ENCODE measurements at regions not wholly inside any gene's neighbourhood (a gene's known extent, or its start where the extent isn't known, plus 50 kb on each side); places are given as distances from the start of the nearest gene placed in this dataset.
A peak's percentile ranks its signal among the peaks of the same experiment; 100 is the strongest.

- Mint-ChIP-seq H3K36me3 (ENCODE audit: unreplicated experiment) (no peaks in the 10 kb centered on the region), H3K27me3 (ENCODE audit: unreplicated experiment) (no peaks in the 10 kb centered on the region), H3K27ac (ENCODE audit: unreplicated experiment) (no peak overlapping the region), H3K4me1 (ENCODE audit: unreplicated experiment) (no peaks in the 10 kb centered on the region), H3K4me3 (ENCODE audit: unreplicated experiment) (no peak overlapping the region), H3K9me3 (ENCODE audit: unreplicated experiment) (no peaks in the 10 kb centered on the region)
- no peak for DNase-seq (ENCODE audit: extremely low spot score, unreplicated experiment)
- no peak for TF ChIP-seq CTCF (IDR thresholded peaks at IDR 0.05)
These were observed 1541.0 kb downstream of the PCDH7 start for GRCh38 chr4:32261196-32261595.

GRCh38 chr4:32268863-32269262 lies 1548.7 kb downstream of the PCDH7 start:
- DNase-seq (ENCODE audit: extremely low spot score, unreplicated experiment), result no peak
- Mint-ChIP-seq H3K4me3 (ENCODE audit: unreplicated experiment) (no peak overlapping the region), H3K9me3 (ENCODE audit: unreplicated experiment) (no peaks in the 10 kb centered on the region), H3K27ac (ENCODE audit: unreplicated experiment) (no peak overlapping the region), H3K27me3 (ENCODE audit: unreplicated experiment) (no peaks in the 10 kb centered on the region), H3K4me1 (ENCODE audit: unreplicated experiment) (peaks cover 7% of the 10 kb centered on the region), H3K36me3 (ENCODE audit: unreplicated experiment) (no peaks in the 10 kb centered on the region)
- peak; percentile 49 for TF ChIP-seq CTCF (IDR thresholded peaks at IDR 0.05)

- Mint-ChIP-seq H3K4me1 (ENCODE audit: unreplicated experiment) (no peaks in the 10 kb centered on the region), H3K36me3 (ENCODE audit: unreplicated experiment) (peaks cover 3% of the 10 kb centered on the region), H3K9me3 (ENCODE audit: unreplicated experiment) (peaks cover 11% of the 10 kb centered on the region), H3K27me3 (ENCODE audit: unreplicated experiment) (no peaks in the 10 kb centered on the region), H3K27ac (ENCODE audit: unreplicated experiment) (no peak overlapping the region), H3K4me3 (ENCODE audit: unreplicated experiment) (no peak overlapping the region)
- no peak for TF ChIP-seq CTCF (IDR thresholded peaks at IDR 0.05)
- no peak for DNase-seq (ENCODE audit: extremely low spot score, unreplicated experiment)
These were observed 1569.9 kb downstream of the PCDH7 start for GRCh38 chr4:32290102-32290501.

GRCh38 chr4:32318926-32319325 lies 1598.8 kb downstream of the PCDH7 start:
- H3K4me3 Mint-ChIP-seq (ENCODE audit: unreplicated experiment), result no peak overlapping the region
- H3K4me1 Mint-ChIP-seq (ENCODE audit: unreplicated experiment), result peaks cover 5% of the 10 kb centered on the region
- H3K9me3 Mint-ChIP-seq (ENCODE audit: unreplicated experiment), result peaks cover 6% of the 10 kb centered on the region

GRCh38 chr4:32321421-32321820 lies 1601.3 kb downstream of the PCDH7 start:
- H3K4me3 Mint-ChIP-seq (ENCODE audit: unreplicated experiment), result no peak overlapping the region
- H3K27me3 Mint-ChIP-seq (ENCODE audit: unreplicated experiment), result no peaks in the 10 kb centered on the region
- no peak for DNase-seq (ENCODE audit: extremely low spot score, unreplicated experiment)

More at GRCh38 chr4:32318926-32319325, 1598.8 kb downstream of the PCDH7 start:
- Mint-ChIP-seq H3K36me3 (ENCODE audit: unreplicated experiment) (no peaks in the 10 kb centered on the region), H3K27me3 (ENCODE audit: unreplicated experiment) (no peaks in the 10 kb centered on the region), H3K27ac (ENCODE audit: unreplicated experiment) (no peak overlapping the region)
- no peak for DNase-seq (ENCODE audit: extremely low spot score, unreplicated experiment)
- no peak for TF ChIP-seq CTCF (IDR thresholded peaks at IDR 0.05)

More at GRCh38 chr4:32321421-32321820, 1601.3 kb downstream of the PCDH7 start:
- Mint-ChIP-seq H3K4me1 (ENCODE audit: unreplicated experiment) (peaks cover 5% of the 10 kb centered on the region), H3K36me3 (ENCODE audit: unreplicated experiment) (no peaks in the 10 kb centered on the region), H3K9me3 (ENCODE audit: unreplicated experiment) (peaks cover 4% of the 10 kb centered on the region), H3K27ac (ENCODE audit: unreplicated experiment) (no peak overlapping the region)
- no peak for TF ChIP-seq CTCF (IDR thresholded peaks at IDR 0.05)
